NCI-H146 treated with DMSO at 0.1 percent for 48 hours (cell line): ENCODE measurements at regions not wholly inside any gene's neighbourhood (a gene's known extent, or its start where the extent isn't known, plus 50 kb on each side); places are given as distances from the start of the nearest gene placed in this dataset.
"Not testable (repeated sequence)": the region's sequence is repeated elsewhere in the genome, so short reads cannot be mapped to it uniquely, and the experiment has no call there.

Experiments
- DNase-seq: peaks from one replicate; lab custom pipeline; 2025; ENCODE audit not compliant: unreplicated experiment; lab: John Stamatoyannopoulos, UW

GRCh38 chr3:34856081-34856947 lies 783.0 kb upstream of the ARPP21 start:
- no peak for DNase-seq

- no peak for DNase-seq
Observed at GRCh38 chr3:34858067-34858660, 781.2 kb upstream of the ARPP21 start.

DNA sequence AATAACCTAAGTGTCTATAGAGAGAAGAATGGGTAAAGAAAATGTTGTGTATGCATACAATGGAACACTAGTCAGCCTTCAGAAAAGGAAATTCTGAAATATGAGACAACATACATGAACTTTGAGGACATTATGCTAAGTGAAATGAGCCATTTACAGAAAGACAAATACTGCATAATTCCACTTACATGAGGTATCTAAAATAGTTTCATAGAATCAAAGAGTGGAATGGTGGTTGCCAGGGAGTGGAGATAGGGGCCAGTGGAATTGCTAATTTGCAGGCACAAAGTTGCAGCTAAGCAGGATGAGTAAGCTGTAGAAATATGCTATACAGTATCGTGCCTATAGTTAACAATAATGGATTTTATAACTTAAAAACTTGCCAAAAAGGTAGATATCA lies 779.6 kb upstream of the ARPP21 start:
- no peak for DNase-seq

DNA sequence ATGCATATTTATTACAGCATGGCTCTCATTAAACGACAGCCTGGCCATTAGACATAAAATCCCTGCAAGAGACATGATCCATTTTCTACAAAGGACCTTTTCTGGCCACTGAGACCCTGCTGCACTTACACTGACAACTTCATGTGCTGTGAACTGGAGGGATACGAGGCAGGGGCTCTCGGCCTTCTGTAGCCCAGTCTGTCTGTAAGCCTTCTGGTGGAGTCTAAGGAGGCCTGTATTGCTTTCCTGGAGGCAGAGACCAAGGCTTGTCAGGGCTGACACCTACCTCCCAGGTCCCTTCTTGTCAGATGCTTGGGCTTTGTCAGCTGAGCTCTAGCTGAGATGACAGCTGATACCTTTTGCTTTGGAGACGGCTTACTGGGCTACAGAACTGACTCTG lies 776.9 kb upstream of the ARPP21 start:
- DNase-seq: no peak

GRCh38 chr3:34863485-34863884 lies 775.8 kb upstream of the ARPP21 start:
- no peak for DNase-seq

DNA sequence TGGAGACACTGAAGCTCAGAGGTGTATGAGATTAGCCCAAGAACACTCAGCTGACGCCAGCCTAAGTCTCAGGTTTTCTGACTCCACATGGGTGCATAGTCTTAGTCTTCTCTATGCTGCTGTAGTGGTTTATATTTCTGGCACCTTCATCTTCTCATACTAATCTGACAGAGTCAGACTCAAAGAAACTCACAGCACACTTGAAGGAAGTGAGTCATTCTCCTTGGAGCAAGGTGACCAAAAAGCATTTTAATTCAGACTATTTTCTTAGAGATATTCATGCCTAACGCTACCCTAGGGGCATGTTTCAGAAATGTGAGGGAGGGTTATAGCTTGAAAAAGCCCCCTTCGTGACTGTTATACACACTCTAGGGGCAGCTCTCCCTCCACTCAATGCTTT lies 775.3 kb upstream of the ARPP21 start:
- DNase-seq: no peak

DNA sequence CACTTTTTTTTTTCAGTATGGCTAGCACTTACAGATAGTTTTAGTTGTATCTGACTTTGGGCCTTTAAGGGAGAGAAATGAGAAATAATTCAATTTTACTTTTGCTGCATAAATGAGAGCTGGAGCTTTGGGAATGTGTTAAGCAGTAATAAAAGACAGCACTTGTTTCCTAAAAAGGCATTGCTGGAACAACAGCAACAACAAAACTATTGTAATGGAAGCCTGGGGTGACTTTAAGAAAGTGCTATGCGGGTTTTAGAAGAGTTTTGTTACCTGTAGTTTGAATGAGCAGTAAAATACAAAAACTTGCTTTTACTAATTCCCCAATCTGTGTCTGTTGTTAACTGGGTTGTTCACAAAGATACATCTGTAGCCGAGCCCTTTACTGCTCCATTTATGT lies 774.0 kb upstream of the ARPP21 start:
- DNase-seq: no peak

DNA sequence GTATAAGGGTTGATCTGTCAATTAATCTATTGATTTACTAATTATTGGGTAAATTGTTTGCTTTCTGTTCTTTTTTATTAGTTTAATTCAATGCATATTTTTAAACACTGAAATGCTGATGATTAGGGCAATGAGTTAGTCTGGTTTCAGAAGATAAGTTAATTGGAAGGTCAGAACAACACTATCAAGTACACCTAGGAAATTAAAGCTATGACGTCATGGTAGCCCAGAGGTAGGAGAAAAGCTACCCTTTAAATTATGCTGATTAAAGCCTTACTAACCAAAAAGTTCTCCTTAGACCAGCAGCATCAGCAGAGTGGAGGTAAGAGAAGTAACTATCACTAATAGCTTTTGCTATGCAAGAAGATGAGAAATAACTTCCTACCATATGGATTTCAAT lies 770.4 kb upstream of the ARPP21 start:
- no peak for DNase-seq

DNA sequence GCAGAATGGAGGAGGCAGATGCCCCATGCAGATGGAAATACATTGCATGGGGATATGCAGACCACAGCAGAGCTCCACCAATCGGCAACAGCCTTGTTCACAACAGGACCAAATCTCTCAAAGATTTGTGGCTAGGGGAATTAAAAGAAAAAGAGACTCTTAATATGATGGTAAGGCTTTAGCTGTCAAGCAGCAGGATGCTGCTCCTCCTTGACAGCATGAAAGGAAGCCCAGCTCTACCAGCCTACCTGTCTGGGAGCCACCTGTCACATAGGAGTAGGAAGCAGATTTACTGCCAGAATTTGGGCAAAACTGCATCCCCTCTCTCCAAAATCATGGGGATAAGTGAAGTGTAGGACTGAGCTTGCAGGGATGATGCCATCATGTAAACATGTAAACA lies 769.6 kb upstream of the ARPP21 start:
- no peak for DNase-seq

DNA sequence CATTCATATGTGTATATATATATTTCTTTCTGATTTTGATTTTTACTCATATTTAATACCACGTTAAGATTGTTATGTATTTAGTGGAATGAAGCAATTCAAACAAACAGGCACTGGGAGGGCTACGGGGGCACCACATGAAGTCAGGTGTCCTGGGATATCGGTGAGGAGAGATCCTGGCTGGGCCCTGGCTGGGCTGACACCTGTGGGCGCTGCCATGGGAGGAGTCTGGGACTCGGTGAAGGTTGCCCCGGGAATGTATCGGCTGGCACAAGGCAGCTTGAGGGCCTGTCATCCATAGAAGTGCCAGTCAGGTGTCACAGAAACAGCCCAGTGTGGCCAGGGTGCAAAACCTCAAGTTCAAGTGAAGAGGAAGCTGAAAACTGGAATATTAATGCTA lies 766.9 kb upstream of the ARPP21 start:
- no peak for DNase-seq

- no peak for DNase-seq
Observed at GRCh38 chr3:34876997-34877396, 762.3 kb upstream of the ARPP21 start.

GRCh38 chr3:34878488-34878887 lies 760.8 kb upstream of the ARPP21 start:
- no peak for DNase-seq

DNA sequence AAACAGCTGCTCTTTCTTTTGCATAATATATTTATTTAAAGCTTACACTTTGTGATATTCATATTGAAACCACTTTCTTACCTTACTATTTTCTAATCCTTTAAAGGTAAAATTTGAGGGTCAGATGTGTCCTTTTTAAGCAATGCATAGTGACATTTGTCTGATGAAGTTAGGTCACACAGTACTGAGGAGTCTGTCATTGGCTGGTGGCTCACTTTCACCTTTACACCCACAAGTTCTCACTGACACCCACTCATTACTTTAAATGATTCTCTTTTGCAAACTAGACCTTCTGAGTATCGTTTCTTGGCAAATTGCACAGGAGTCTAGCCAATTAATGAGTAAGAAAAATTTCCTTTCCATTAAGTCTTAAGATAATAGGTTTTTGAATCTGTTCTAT lies 758.3 kb upstream of the ARPP21 start:
- DNase-seq: no peak

- no peak for DNase-seq
Observed at GRCh38 chr3:34882764-34883163, 756.6 kb upstream of the ARPP21 start.

GRCh38 chr3:34884007-34884406 lies 755.3 kb upstream of the ARPP21 start:
- no peak for DNase-seq

DNA sequence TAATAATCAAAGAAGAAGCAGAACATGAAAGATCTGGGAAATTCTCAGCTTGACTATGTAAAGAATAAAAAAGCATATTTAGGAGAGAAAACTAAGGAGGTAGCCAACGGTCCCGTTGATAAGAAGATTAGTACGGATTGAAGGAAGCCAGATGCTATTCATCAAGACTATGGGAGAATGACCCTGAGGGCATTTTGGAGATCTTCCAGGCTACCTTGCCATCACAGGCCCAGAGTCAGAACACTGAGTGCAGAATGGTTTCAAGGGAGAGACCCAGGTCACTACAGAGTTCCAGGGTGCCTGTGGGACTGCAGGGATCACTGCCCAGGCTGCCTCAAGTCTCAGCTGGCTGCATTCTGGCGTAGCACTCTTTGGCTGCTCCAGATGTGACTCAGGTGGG lies 752.9 kb upstream of the ARPP21 start:
- no peak for DNase-seq

- no peak for DNase-seq
Observed at GRCh38 chr3:34889641-34890040, 749.7 kb upstream of the ARPP21 start.

DNA sequence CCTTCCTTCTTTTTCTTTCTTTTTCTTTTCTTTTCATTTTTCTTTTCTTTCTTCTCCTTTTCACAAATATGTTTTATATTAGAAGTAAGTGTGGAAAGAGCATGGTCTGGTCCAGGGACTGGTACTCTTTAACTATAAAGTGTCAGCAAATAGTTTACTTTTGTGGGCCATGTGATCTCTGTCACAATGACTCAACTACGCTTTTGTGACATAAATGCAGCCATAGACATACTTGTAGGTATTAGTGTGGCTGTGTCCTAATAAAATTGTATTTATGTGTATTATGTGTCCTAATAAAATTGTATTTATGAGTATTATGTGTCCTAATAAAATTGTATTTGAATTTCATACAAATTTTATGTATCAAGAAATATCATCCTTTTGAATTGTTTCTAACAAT lies 749.1 kb upstream of the ARPP21 start:
- DNase-seq: no peak

- no peak for DNase-seq
Observed at GRCh38 chr3:34891941-34892340, 747.4 kb upstream of the ARPP21 start.

DNA sequence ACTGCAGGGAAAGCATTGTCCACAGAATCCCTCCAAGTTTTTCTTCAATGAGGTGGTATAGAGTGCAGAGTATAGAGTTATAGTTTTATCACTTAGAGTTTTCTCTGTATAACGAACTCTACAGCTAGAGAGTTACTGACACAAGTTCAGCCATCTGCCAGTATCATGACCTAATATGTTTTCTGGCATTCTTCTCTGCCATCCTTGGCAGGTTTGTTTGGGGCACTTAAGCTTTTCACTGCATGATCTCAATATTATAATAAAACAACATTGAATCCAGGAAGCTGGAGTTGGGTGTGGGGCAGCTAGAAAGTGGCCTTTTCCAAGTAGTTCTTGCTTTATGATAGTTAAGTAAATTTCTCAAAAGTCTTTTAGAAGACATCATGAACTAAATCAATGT lies 743.5 kb upstream of the ARPP21 start:
- no peak for DNase-seq

GRCh38 chr3:34909679-34910078 lies 729.6 kb upstream of the ARPP21 start:
- not testable (repeated sequence) for DNase-seq

DNA sequence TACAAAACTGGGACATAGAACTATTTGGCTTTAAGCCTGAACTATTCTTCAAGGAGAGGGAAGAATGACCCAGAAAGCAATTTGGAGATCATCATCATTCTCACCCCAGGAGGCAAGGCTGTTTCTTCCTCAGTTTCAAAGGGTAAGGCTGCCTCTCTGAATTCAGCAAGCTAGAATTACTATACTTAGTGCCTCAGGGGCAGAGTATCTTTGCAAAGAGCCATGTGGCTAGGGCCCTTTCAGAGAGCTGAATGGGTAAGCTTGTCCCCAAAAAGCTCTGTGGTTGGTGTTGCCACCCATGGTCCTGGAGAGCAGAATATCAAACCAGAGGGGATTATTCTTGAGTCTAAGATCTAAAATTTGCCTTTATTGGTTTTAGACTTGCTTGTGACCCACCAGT lies 720.3 kb upstream of the ARPP21 start:
- no peak for DNase-seq

GRCh38 chr3:34920806-34921205 lies 718.5 kb upstream of the ARPP21 start:
- no peak for DNase-seq
